GM18861 (cell line): ENCODE measurements at regions not wholly inside any gene's neighbourhood (a gene's known extent, or its start where the extent isn't known, plus 50 kb on each side); places are given as distances from the start of the nearest gene placed in this dataset.

Experiments
- ATAC-seq: cut with Tn5 transposase; IDR thresholded peaks from one replicate; pipeline ENCODE4 v1.9.1; 2021; ENCODE audit not compliant: unreplicated experiment

DNA sequence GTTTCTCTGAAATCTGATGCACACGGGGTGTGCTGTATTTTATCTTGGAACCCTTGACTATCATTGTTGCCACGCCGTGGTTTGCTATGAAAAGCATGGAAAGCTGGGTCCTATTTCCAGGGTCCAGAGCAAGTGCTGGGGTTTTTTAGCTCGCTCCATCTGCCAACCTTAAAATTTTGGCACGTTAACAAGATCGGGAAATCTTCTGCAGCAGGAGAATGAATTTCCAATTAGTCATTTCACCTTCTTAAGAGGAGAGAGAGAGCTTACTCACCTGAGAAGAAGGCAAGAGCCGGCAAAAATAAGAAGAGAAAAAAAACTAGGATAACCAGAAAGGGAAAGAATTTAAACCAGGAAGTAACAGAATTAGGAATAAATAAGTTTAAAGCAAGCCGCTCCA, 223.6 kb upstream of the CELF2 start:
- ATAC-seq, result no peak

DNA sequence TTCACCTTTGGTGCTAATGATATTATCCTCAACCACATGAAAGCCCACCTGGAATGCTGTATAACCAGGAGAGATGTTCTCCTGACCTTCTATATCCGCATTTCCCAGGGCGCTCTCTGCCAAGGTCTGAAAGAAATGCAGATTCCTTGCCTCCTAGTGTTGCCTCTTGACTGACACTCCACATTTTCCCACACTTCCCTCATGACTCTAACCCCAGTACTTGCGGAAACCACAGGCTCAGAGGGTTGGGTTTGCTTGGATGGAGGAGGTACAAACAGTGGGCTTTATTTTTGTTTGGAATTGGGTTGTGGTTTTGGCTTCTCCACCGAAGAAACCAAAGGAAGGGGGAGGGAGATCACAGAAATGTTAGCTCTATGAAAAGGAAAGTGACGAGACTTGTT, 222.9 kb upstream of the CELF2 start:
- no peak for ATAC-seq

GRCh38 chr10:10796061-10796773, 221.5 kb upstream of the CELF2 start:
- no peak for ATAC-seq

DNA sequence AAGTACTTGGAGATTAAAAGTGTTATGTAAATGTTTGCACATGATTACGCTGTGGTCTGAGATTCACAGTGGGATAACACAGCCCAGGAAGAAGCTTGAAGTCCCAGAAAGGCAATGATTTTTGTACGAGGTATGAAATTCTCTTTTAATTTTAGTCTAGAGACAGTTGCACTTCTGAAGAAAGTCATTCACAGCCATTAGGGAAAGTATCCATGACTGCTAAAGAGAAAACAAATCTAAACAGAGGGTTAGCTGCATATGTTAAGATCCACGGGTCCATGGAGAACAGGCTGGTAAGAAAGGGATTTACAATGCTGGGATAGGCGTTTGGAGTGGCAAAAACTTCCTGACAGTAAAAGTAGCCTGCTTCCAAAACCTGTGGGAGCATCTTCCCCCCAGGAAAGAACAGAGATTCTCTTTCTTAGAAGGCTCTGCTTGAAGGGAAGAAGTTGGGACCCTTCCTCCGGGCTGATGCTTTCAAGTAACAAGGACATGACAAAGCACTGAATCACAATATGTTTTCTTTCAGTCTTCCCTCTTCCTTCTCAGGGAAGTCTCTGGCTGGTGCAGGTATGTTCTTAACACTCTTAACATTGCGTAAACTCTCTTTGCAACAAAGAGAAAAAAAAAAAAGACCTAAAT, 220.8 kb upstream of the CELF2 start:
- no peak for ATAC-seq

- no peak for ATAC-seq
These were observed 220.2 kb upstream of the CELF2 start for GRCh38 chr10:10797513-10797912.

DNA sequence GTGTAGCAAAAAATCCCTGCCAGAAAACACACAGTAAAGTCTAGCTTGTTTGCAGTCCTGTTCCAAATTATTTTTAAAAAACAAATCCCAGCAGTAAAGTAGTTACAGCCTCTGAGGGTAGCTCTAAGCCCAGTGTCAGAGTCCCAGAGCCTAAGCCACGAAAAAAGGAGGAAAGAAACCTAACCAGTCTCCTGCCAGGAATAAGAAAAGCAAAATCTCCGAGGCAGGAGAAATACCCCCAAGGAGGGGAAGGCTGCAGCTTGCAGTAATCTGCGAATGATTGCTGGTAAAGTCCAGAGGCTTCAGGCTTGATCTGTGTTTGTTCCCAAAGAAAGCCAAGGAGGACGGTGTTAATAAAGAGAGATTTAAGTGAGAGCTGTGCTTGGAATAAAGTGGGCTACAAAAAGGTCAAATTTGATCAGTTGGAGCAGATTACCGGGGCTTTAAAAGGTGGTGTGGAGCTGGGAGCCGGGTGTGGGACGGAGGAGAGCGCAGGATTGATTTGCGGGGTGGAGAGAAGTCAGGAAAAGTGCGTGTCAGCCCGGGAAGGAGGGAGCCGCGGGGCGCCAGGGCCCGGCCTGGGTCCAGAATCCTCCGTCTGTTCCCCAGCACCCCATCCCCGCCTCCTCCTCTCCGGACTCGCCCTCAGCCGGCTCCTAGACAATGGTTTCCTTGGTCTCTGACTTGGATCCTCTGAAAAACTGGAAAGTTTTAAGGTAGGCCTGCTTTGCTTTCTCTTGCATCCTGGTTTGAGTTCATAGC, 219.4 kb upstream of the CELF2 start:
- no peak for ATAC-seq

DNA sequence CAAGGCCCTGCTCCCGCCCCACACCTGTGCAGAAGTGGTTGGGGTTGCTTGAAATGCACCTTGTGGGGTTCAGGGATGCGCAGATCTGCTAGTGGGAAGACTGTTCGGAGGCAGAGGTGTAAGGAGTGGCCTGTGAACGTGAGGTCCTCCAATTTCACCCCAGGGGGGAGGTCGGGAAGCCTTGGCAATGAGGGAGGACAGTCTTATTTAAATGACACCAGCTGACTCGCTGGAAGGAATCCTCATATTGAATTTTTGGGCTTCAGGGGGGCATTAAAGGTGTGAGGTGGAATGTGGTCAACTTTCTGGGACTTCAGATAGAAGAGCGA, 218.8 kb upstream of the CELF2 start:
- no peak for ATAC-seq

DNA sequence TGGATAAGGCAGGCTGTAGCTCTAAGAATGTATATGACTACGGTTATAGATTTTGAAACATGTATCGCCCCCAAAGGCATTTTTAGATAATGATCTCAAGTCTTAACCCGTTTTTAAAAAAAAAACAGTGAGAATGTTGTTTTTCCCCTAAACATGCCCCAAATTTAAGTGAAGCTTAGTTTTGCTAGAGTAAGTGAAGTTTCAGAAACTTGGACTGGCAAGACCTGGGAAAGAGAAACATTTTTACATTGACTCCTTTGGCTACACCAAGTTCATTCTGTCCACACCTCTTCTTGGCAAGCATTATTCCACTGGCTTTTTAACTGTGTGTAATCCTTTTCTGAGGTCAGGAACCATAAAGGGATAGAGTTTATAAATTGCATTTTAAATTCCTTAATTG, 216.7 kb upstream of the CELF2 start:
- ATAC-seq, result no peak

GRCh38 chr10:10803278-10803677, 214.4 kb upstream of the CELF2 start:
- ATAC-seq, result no peak

DNA sequence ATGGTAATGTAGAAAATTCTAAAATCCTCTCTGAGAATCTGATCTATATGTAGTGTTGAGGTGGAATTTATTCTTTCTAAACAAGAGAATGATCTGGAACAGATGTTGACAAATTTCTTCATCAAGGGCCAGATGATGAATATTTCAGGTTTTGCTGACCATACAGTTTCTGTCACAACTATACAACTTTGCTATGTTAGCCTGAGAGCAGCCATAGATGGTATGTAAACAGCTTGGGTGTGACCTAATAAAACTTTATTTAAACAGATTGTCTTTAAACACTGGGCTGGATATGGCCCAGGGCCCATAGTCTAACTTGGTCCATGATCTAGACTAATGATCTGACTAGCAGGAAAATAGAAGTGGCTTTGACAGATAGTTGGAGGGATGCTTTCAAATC, 213.6 kb upstream of the CELF2 start:
- ATAC-seq, result no peak

GRCh38 chr10:10804998-10805740, 212.5 kb upstream of the CELF2 start:
- no peak for ATAC-seq

DNA sequence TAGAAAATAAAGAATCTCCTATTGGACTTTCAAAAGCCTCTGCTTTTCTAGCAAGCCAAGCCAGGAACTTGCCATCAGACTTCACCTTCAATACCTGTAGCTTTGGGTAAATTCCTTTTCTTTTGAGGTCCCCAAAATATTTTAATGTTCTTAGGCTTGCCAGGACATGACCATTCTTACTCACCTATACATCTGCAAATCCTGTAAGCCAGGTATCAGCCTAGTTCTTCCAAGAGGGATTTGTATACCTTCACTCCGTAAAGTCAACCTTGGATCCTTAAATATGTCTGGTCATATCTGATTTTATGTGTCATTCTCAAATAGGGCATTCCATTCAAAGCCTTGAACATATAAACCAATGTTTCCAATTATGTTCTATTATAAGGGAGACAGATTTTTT, 210.6 kb upstream of the CELF2 start:
- no peak for ATAC-seq

GRCh38 chr10:10811562-10811961, 206.1 kb upstream of the CELF2 start:
- no peak for ATAC-seq

- no peak for ATAC-seq
These were observed 204.0 kb upstream of the CELF2 start for GRCh38 chr10:10813656-10814055.

DNA sequence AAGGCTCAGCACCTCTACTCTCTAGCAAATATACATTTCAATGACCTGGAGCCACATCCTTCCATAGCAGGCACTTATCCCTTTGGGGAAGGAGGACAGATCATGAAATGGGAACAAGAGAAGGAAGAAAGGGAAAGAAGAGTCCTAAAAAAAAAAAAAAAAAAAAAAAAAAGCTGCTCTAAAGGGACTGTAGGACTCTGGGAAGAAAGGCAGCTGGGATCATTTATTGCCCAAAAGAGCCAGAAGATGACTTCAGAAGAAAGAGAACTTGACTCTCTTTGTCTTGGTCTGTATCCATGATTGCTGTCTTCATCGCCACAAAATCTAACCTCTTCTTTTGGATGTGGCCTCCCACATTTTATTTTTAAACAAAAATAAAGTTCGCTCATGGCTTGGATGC, 203.6 kb upstream of the CELF2 start:
- no peak for ATAC-seq

DNA sequence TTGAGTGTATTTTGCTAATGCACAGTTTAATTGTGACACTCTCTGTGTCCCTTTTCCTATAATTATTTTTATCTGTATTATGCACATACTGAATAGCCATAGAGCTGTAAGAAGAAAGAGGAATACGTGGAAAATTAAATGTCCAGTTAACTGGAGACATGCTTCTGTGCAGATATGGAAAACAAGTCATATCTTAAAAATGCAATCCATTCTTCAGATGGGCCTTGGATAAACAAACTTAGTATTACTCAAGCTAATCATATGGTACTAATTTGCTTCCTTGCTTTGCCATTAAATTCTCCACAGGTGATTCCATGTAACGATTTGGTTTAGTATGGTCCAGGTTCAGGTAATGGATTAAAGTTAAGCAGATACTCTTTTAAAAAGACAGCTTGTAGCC, 201.2 kb upstream of the CELF2 start:
- no peak for ATAC-seq

- no peak for ATAC-seq
These were observed 200.1 kb upstream of the CELF2 start for GRCh38 chr10:10817609-10818008.

DNA sequence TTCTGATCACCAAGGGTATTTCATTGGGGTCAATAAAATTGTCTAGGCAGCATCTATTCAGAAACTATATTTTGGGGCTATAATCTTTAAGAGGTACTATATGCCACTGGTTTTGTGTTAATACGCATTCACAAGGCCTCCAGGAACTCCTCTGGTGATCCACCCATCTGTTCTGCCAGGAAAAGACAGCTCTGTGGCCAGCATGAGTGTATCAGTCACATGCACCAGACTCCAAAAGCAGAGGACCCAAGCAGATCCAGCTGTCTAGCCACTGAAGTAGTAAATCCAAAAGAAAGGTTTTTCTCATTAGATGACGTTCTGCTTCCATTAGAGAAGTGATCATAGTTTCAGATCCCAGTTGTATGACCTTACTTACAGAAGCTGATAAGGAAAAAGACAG, 199.6 kb upstream of the CELF2 start:
- no peak for ATAC-seq

- no peak for ATAC-seq
These were observed 198.3 kb upstream of the CELF2 start for GRCh38 chr10:10819206-10819856.

DNA sequence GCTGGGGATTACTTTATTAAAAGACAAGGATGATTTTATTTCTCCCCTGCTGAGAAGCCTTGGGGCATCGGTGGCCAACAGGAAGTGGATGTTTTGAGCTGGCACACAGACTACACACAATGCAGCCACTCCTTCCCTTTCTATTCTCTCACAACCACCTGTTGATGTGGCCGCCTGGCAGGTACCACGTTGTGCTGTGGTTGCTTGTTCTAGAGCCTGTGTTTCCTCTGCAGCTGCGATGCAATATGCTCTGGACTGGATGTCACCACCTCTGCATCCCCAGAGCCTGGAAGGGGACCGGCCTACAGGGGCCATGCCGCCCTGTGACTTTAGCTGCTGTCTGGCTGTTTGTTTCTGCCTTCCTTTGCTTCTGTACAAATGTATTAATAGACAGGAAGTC, 195.7 kb upstream of the CELF2 start:
- no peak for ATAC-seq

DNA sequence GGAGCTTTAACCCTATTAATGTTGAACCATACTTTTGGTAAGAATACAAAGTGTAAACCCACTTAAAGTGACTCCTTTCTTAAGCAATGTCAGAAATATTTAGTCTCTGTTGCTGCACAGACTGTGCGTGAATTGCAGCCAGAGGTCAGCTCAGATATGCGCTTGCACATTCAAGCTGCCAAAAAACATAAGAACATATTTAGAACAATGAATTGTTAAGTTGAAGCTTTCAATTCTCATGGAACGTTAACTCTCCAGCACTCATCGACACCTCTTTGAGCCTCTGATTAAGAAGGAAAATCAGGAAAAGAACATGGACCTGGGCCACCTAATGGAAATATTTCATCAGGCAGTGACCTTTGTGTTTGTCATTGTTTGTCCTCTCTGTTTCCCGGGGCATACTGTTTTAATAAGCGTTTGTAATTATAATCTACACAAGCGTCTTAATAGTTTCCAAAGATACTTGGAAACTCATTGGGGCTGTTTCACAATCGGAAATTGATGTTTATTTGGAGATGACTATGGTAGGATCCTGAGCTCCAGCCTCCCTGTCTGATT, 193.0 kb upstream of the CELF2 start:
- ATAC-seq, result no peak
